Ishikawa (cell line): ENCODE measurements at regions not wholly inside any gene's neighbourhood (a gene's known extent, or its start where the extent isn't known, plus 50 kb on each side); places are given as distances from the start of the nearest gene placed in this dataset.

ENCODE experiments used
- EGR1 ChIP-seq: IDR thresholded peaks from 2 replicates; pipeline ENCODE4 v1.6.1; 2012
- EP300 ChIP-seq: IDR thresholded peaks from 2 replicates; pipeline ENCODE4 v1.6.1; 2012; ENCODE audit warnings: borderline replicate concordance
- RAD21 ChIP-seq: IDR thresholded peaks from 2 replicates; pipeline ENCODE4 v1.6.1; 2012; ENCODE audit warnings: low read depth
- REST ChIP-seq: IDR thresholded peaks from 2 replicates; pipeline ENCODE4 v1.6.1; 2012; ENCODE audit warnings: low read depth, mild to moderate bottlenecking
- TAF1 ChIP-seq: IDR thresholded peaks from 2 replicates; pipeline ENCODE4 v1.6.1; 2012; ENCODE audit warnings: low read depth, mild to moderate bottlenecking
- YY1 ChIP-seq: IDR thresholded peaks from 2 replicates; pipeline ENCODE4 v1.6.1; 2012; ENCODE audit warnings: low read depth

GRCh38 chr6:140108167-140108566 lies 733.7 kb upstream of the CITED2 start:
- TF ChIP-seq TAF1 = no peak
- no peak for TF ChIP-seq RAD21
- TF ChIP-seq YY1 = no peak
- TF ChIP-seq REST = no peak
- no peak for TF ChIP-seq EP300
- TF ChIP-seq EGR1 = no peak
